ENCODE measurements at regions not wholly inside any gene's neighbourhood (a gene's known extent, or its start where the extent isn't known, plus 50 kb on each side); places are given as distances from the start of the nearest gene placed in this dataset.

- DNase-seq (ENCODE audit: low spot score) = no peak
- no peak for TF ChIP-seq CTCF (IDR thresholded peaks at IDR 0.05; ENCODE audit: extremely low read depth, missing control alignments)
Measured at GRCh38 chr2:66948234-66948633, 448.9 kb upstream of the ETAA1 start.

GRCh38 chr2:66957198-66957597, 439.9 kb upstream of the ETAA1 start:
- no peak for DNase-seq (ENCODE audit: low spot score)
- no peak for TF ChIP-seq CTCF (IDR thresholded peaks at IDR 0.05; ENCODE audit: extremely low read depth, missing control alignments)

GRCh38 chr2:66957677-66958076, 439.5 kb upstream of the ETAA1 start:
- no peak for TF ChIP-seq CTCF (IDR thresholded peaks at IDR 0.05; ENCODE audit: extremely low read depth, missing control alignments)
- no peak for DNase-seq (ENCODE audit: low spot score)

GRCh38 chr2:66960161-66960560, 437.0 kb upstream of the ETAA1 start:
- DNase-seq (ENCODE audit: low spot score) = no peak
- no peak for TF ChIP-seq CTCF (IDR thresholded peaks at IDR 0.05; ENCODE audit: extremely low read depth, missing control alignments)

GRCh38 chr2:66962716-66963115, 434.4 kb upstream of the ETAA1 start:
- no peak for DNase-seq (ENCODE audit: low spot score)
- TF ChIP-seq CTCF (IDR thresholded peaks at IDR 0.05; ENCODE audit: extremely low read depth, missing control alignments) = no peak

- DNase-seq (ENCODE audit: low spot score) = no peak
- no peak for TF ChIP-seq CTCF (IDR thresholded peaks at IDR 0.05; ENCODE audit: extremely low read depth, missing control alignments)
Measured at GRCh38 chr2:66966631-66967030, 430.5 kb upstream of the ETAA1 start.

GRCh38 chr2:66968946-66969345, 428.2 kb upstream of the ETAA1 start:
- no peak for TF ChIP-seq CTCF (IDR thresholded peaks at IDR 0.05; ENCODE audit: extremely low read depth, missing control alignments)
- no peak for DNase-seq (ENCODE audit: low spot score)
